ENCODE measurements at regions not wholly inside any gene's neighbourhood (a gene's known extent, or its start where the extent isn't known, plus 50 kb on each side); places are given as distances from the start of the nearest gene placed in this dataset.

- no peak for TF ChIP-seq CTCF (conservative IDR thresholded peaks at IDR 0.05; ENCODE audit: low read depth, low read length)
- TF ChIP-seq POLR2A (IDR thresholded peaks at IDR 0.05; ENCODE audit: low read depth, low read length), result no peak
- TF ChIP-seq SMC3 (IDR thresholded peaks at IDR 0.05; ENCODE audit: low read depth, low read length), result no peak
- no peak for TF ChIP-seq CHD1 (IDR thresholded peaks at IDR 0.05; ENCODE audit: low read depth, low read length)
- no peak for TF ChIP-seq MAZ (IDR thresholded peaks at IDR 0.05; ENCODE audit: borderline replicate concordance, low read depth, low read length)
- no peak for TF ChIP-seq MXI1 (IDR thresholded peaks at IDR 0.05; ENCODE audit: borderline replicate concordance, low read depth, low read length)
- no peak for TF ChIP-seq BHLHE40 (IDR thresholded peaks at IDR 0.05; ENCODE audit: low read depth, low read length)
- no peak for TF ChIP-seq RAD21 (IDR thresholded peaks at IDR 0.05; ENCODE audit: low read length)
- TF ChIP-seq CEBPB (IDR thresholded peaks at IDR 0.05; ENCODE audit: low read depth, low read length), result no peak
- no peak for TF ChIP-seq RFX5 (IDR thresholded peaks at IDR 0.05; ENCODE audit: low read depth, low read length)
- TF ChIP-seq FOS (IDR thresholded peaks at IDR 0.05; ENCODE audit: low read depth, low read length), result no peak
- TF ChIP-seq RCOR1 (IDR thresholded peaks at IDR 0.05; ENCODE audit: insufficient replicate concordance, low read length), result no peak
- TF ChIP-seq NFE2L2 (IDR thresholded peaks at IDR 0.05; ENCODE audit: low read depth, low read length), result no peak
Observed at GRCh38 chr3:182618981-182619591, 174.2 kb upstream of the ATP11B start.
